GM23338 (cell line): ENCODE measurements at regions not wholly inside any gene's neighbourhood (a gene's known extent, or its start where the extent isn't known, plus 50 kb on each side); places are given as distances from the start of the nearest gene placed in this dataset.

ENCODE experiments used
- CTCF ChIP-seq, 2 experiments: fragments of 200-600 bp in 1 of 2; sonication (generic) in 1 of 2; conservative IDR thresholded peaks; 2 replicates each; pipeline versions ENCODE4 v1.5.1 to v1.6.1; 2016 to 2017; ENCODE audit warnings: antibody characterized with exemption in 2 of 2, low read depth in 2 of 2, mild to moderate bottlenecking in 2 of 2, moderate library complexity in 1 of 2
- ETS1 ChIP-seq: IDR thresholded peaks from 2 replicates; pipeline ENCODE4 v1.6.1; 2016; ENCODE audit warnings: antibody characterized with exemption
- EZH2 ChIP-seq: fragments of 200-600 bp; sonication (generic); IDR thresholded peaks from one replicate; pipeline ENCODE4 v1.8.0; 2017; ENCODE audit warnings: antibody characterized with exemption, mild to moderate bottlenecking, low read depth; ENCODE audit not compliant: unreplicated experiment
- POLR2AphosphoS5 ChIP-seq: IDR thresholded peaks from 2 replicates; pipeline ENCODE4 v1.6.1; 2016; ENCODE audit warnings: antibody characterized with exemption, low read depth

GRCh38 chr1:30808067-30808662, 50.6 kb upstream of the LAPTM5 start:
- TF ChIP-seq CTCF (conservative IDR thresholded peaks at IDR 0.05; ENCODE audit: low read depth in 2 of 2) (no peak), ETS1 (no peak), POLR2AphosphoS5 (no peak), EZH2 (no peak)
